AG04449 (cell line): ENCODE measurements at regions not wholly inside any gene's neighbourhood (a gene's known extent, or its start where the extent isn't known, plus 50 kb on each side); places are given as distances from the start of the nearest gene placed in this dataset.
A peak's percentile ranks its signal among the peaks of the same experiment; 100 is the strongest.
"Not testable (repeated sequence)": the region's sequence is repeated elsewhere in the genome, so short reads cannot be mapped to it uniquely, and the experiment has no call there.

Experiments used
- CTCF ChIA-PET: fragments of 350-600 bp; formaldehyde crosslinking; extraction: SDS; loops from one replicate; lab custom pipeline; 2021; ENCODE audit warnings: antibody characterized with exemption; lab: Yijun Ruan, JAX
- POLR2A ChIA-PET: fragments of 400-600, 350-600 bp; formaldehyde crosslinking; extraction: SDS; loops from one replicate; lab custom pipeline; 2020; ENCODE audit warnings: antibody characterized with exemption, inconsistent platforms; lab: Yijun Ruan, JAX
- DNase-seq: peaks from one replicate; pipeline ENCODE4 v3.0.0-alpha.2; 2010; ENCODE audit warnings: low read depth, low spot score
- H3K4me3 ChIP-seq: 2 replicates; pipeline ENCODE4 v1.5.1; 2011; ENCODE audit warnings: low read depth, mild to moderate bottlenecking, control low read depth, low read length
- CTCF ChIP-seq: IDR thresholded peaks from one replicate; pipeline ENCODE4 v1.5.1; 2011; ENCODE audit warnings: mild to moderate bottlenecking, moderate library complexity, low read length, control low read depth, inconsistent platforms; ENCODE audit not compliant: insufficient read depth; ENCODE audit errors: missing control alignments

DNA sequence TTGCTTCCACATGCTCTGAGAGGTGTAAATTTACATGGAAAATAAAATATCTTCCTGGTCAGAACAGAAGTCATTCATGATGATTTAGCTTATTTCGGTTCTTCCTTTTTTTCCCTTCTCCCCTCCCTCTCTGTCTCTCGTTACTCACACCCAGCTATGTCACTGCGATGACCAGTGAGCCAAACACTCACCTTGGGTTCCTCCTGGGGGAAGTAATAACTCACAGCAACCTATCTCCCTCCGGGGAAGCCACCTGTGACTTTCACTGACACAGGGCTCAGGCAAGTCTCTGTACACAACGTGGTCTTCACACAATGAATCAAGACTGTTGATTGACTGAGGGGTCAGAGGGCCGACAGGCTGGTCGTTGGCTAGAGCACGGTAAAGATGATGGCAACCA, 135.3 kb upstream of the VANGL1 start:
- POLR2A ChIA-PET, result interaction anchor here (1.0 kb wide), 1 partner anchor 173 kb away, joined by 3 read pairs; no protein-coding TSS in a partner anchor
- no peak for DNase-seq
- no peak for TF ChIP-seq CTCF
- peak overlapping the region; percentile 16 for H3K4me3 ChIP-seq
- CTCF ChIA-PET, result interaction anchor here (0.8 to 3.9 kb wide), 31 partner anchors 9 to 526 kb away, joined by 3 to 37 read pairs (median 4); no protein-coding TSS in a partner anchor

DNA sequence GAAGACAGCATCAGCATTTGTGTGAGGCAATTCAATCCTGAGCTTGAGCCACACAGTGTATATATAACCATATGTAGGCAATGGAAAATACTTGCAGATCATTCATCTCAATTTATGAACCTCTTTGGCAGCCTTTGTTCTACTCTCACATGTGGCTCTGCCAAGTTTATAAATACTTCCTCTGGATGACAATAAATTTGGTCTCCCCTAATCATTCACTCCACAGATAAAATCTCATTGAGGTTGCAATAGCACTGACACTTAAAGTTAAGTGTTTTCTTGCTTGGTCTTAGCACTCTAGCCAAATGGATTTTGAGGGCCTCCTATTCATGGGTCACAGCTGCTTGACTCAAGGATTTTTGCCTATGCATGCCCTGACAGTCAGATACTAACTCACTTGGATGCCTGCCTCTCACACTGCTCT, 136.6 kb upstream of the VANGL1 start:
- ChIA-PET CTCF (interaction anchor here (0.9 to 3.9 kb wide), 8 partner anchors 9 to 368 kb away, joined by 3 to 37 read pairs (median 12); no protein-coding TSS in a partner anchor), POLR2A (interaction anchor here (0.6 kb wide), 1 partner anchor 168 kb away, joined by 3 read pairs; no protein-coding TSS in a partner anchor)
- DNase-seq, result no peak
- H3K4me3 ChIP-seq, result no peak overlapping the region
- TF ChIP-seq CTCF, result no peak

GRCh38 chr1:115502183-115502582, 139.6 kb upstream of the VANGL1 start:
- DNase-seq, POLR2A ChIA-PET, H3K4me3 ChIP-seq: not testable (repeated sequence)
- CTCF ChIA-PET, result interaction anchor here (0.8 to 1.5 kb wide), 2 partner anchors 33 to 170 kb away, joined by 3 read pairs; no protein-coding TSS in a partner anchor

GRCh38 chr1:115501476-115501875, 140.3 kb upstream of the VANGL1 start:
- DNase-seq, result no peak
- TF ChIP-seq CTCF, result no peak
- H3K4me3 ChIP-seq, result no peak overlapping the region
- POLR2A ChIA-PET, result no interaction called here
- CTCF ChIA-PET, result interaction anchor here (0.8 to 1.2 kb wide), 3 partner anchors 32 to 94 kb away, joined by 3 to 5 read pairs (median 3); no protein-coding TSS in a partner anchor

- DNase-seq, result no peak
- no peak for TF ChIP-seq CTCF
- ChIA-PET POLR2A (no interaction called here), CTCF (interaction anchor here (0.8 to 1.5 kb wide), 3 partner anchors 96 to 362 kb away, joined by 3 to 4 read pairs (median 4); no protein-coding TSS in a partner anchor)
- no peak overlapping the region for H3K4me3 ChIP-seq
Measured at GRCh38 chr1:115499253-115499652, 142.5 kb upstream of the VANGL1 start.

- TF ChIP-seq CTCF, result no peak
- CTCF ChIA-PET, result interaction anchor here (1.1 to 2.0 kb wide), 3 partner anchors 10 to 359 kb away, joined by 5 to 13 read pairs (median 7); no protein-coding TSS in a partner anchor
Measured at GRCh38 chr1:115496904-115497527, 144.8 kb upstream of the VANGL1 start.

More at GRCh38 chr1:115496904-115497527, 144.8 kb upstream of the VANGL1 start:
- H3K4me3 ChIP-seq, result no peak overlapping the region
- POLR2A ChIA-PET, result no interaction called here
- DNase-seq, result no peak
